ENCODE measurements at regions not wholly inside any gene's neighbourhood (a gene's known extent, or its start where the extent isn't known, plus 50 kb on each side); places are given as distances from the start of the nearest gene placed in this dataset.

- TF ChIP-seq CTCF (IDR thresholded peaks at IDR 0.05) (no peak), POLR2A (IDR thresholded peaks at IDR 0.05) (no peak)
Observed at GRCh38 chr4:81638698-81639097, 167.0 kb upstream of the RASGEF1B start.
